ENCODE measurements at regions not wholly inside any gene's neighbourhood (a gene's known extent, or its start where the extent isn't known, plus 50 kb on each side); places are given as distances from the start of the nearest gene placed in this dataset.

- H4K20me1 ChIP-seq (ENCODE audit: insufficient read depth, low read length): no peaks in the 10 kb centered on the region
- H3K9me3 ChIP-seq (replicated peaks; ENCODE audit: insufficient read depth, low read length): no peaks in the 10 kb centered on the region
- H3K9me2 ChIP-seq (replicated peaks; ENCODE audit: insufficient read depth, low read length): no peaks in the 10 kb centered on the region
- no peaks in the 10 kb centered on the region for H3K27me3 ChIP-seq (replicated peaks; ENCODE audit: insufficient read depth, low read length)
- H3K27ac ChIP-seq (ENCODE audit: low read length): no peak overlapping the region
- DNase-seq: no peak
- H3K4me3 ChIP-seq (ENCODE audit: low read length): no peak overlapping the region
- no peaks in the 10 kb centered on the region for H3K36me3 ChIP-seq (replicated peaks; ENCODE audit: insufficient read depth, low read length)
- H3K4me1 ChIP-seq (ENCODE audit: low read length): no peaks in the 10 kb centered on the region
- H3K9ac ChIP-seq (ENCODE audit: low read length): no peak overlapping the region
- TF ChIP-seq EZH2 (optimal IDR thresholded peaks at IDR 0.05; ENCODE audit: low read depth, low read length) (no peak), EZH2phosphoT487 (IDR thresholded peaks at IDR 0.05; ENCODE audit: low read length) (no peak), CTCF (IDR thresholded peaks at IDR 0.05; ENCODE audit: low read length) (no peak)
- no peaks in the 10 kb centered on the region for H3F3A ChIP-seq (ENCODE audit: insufficient read depth, low read length)
- no peaks in the 10 kb centered on the region for H3K79me2 ChIP-seq (ENCODE audit: low read length)
- H2AFZ ChIP-seq (ENCODE audit: low read length): no peak overlapping the region
- H3K4me2 ChIP-seq (ENCODE audit: low read depth, low read length): no peak overlapping the region
Measured at GRCh38 chr4:138688408-138689085, 327.0 kb upstream of the NOCT start.

GRCh38 chr4:138686106-138686835, 329.3 kb upstream of the NOCT start:
- Histone ChIP-seq H3K36me3 (replicated peaks; ENCODE audit: insufficient read depth, low read length) (no peaks in the 10 kb centered on the region), H3K27ac (ENCODE audit: low read length) (no peak overlapping the region), H3K79me2 (ENCODE audit: low read length) (no peaks in the 10 kb centered on the region), H2AFZ (ENCODE audit: low read length) (no peak overlapping the region), H3K4me3 (ENCODE audit: low read length) (no peak overlapping the region), H3K9me3 (replicated peaks; ENCODE audit: insufficient read depth, low read length) (no peaks in the 10 kb centered on the region), H3K9ac (ENCODE audit: low read length) (no peak overlapping the region), H3K4me1 (ENCODE audit: low read length) (no peaks in the 10 kb centered on the region), H3K27me3 (replicated peaks; ENCODE audit: insufficient read depth, low read length) (no peaks in the 10 kb centered on the region), H3K9me2 (replicated peaks; ENCODE audit: insufficient read depth, low read length) (no peaks in the 10 kb centered on the region), H3K4me2 (ENCODE audit: low read depth, low read length) (no peak overlapping the region), H4K20me1 (ENCODE audit: insufficient read depth, low read length) (no peaks in the 10 kb centered on the region), H3F3A (ENCODE audit: insufficient read depth, low read length) (no peaks in the 10 kb centered on the region)
- TF ChIP-seq CTCF (IDR thresholded peaks at IDR 0.05; ENCODE audit: low read length) (no peak), EZH2 (optimal IDR thresholded peaks at IDR 0.05; ENCODE audit: low read depth, low read length) (no peak), EZH2phosphoT487 (IDR thresholded peaks at IDR 0.05; ENCODE audit: low read length) (no peak)
- no peak for DNase-seq

GRCh38 chr4:138685316-138685715, 330.3 kb upstream of the NOCT start:
- Histone ChIP-seq H3K27me3 (replicated peaks; ENCODE audit: insufficient read depth, low read length) (no peaks in the 10 kb centered on the region), H3K36me3 (replicated peaks; ENCODE audit: insufficient read depth, low read length) (no peaks in the 10 kb centered on the region), H3F3A (ENCODE audit: insufficient read depth, low read length) (no peaks in the 10 kb centered on the region), H3K79me2 (ENCODE audit: low read length) (no peaks in the 10 kb centered on the region), H3K9ac (ENCODE audit: low read length) (no peak overlapping the region), H3K4me1 (ENCODE audit: low read length) (no peaks in the 10 kb centered on the region), H3K27ac (ENCODE audit: low read length) (no peak overlapping the region), H4K20me1 (ENCODE audit: insufficient read depth, low read length) (no peaks in the 10 kb centered on the region), H3K4me2 (ENCODE audit: low read depth, low read length) (no peak overlapping the region), H3K4me3 (ENCODE audit: low read length) (no peak overlapping the region), H3K9me3 (replicated peaks; ENCODE audit: insufficient read depth, low read length) (no peaks in the 10 kb centered on the region), H3K9me2 (replicated peaks; ENCODE audit: insufficient read depth, low read length) (no peaks in the 10 kb centered on the region), H2AFZ (ENCODE audit: low read length) (no peak overlapping the region)
- DNase-seq: no peak
- TF ChIP-seq CTCF (IDR thresholded peaks at IDR 0.05; ENCODE audit: low read length): no peak
- no peak for TF ChIP-seq EZH2phosphoT487 (IDR thresholded peaks at IDR 0.05; ENCODE audit: low read length)
- TF ChIP-seq EZH2 (optimal IDR thresholded peaks at IDR 0.05; ENCODE audit: low read depth, low read length): no peak
